ENCODE measurements at regions not wholly inside any gene's neighbourhood (a gene's known extent, or its start where the extent isn't known, plus 50 kb on each side); places are given as distances from the start of the nearest gene placed in this dataset.
"Not testable (repeated sequence)": the region's sequence is repeated elsewhere in the genome, so short reads cannot be mapped to it uniquely, and the experiment has no call there.

- no peaks in the 10 kb centered on the region for H3K9me3 ChIP-seq (ENCODE audit: severe bottlenecking)
- H3K36me3 ChIP-seq, result no peaks in the 10 kb centered on the region
- no peak for DNase-seq
- H3K27me3 ChIP-seq (ENCODE audit: insufficient read depth, low read depth, severe bottlenecking), result peaks cover 5% of the 10 kb centered on the region
- H3K27ac ChIP-seq, result no peak overlapping the region
- TF ChIP-seq CTCF (IDR thresholded peaks at IDR 0.05; ENCODE audit: low read depth, low read length), result no peak
- no peak overlapping the region for H3K4me3 ChIP-seq (ENCODE audit: low read depth, low read length)
Measured at GRCh38 chr12:47362126-47362705, 282.5 kb upstream of the AMIGO2 start.

GRCh38 chr12:47361389-47362021 is 281.7 kb upstream of the AMIGO2 start:
- Histone ChIP-seq H3K27me3 (ENCODE audit: insufficient read depth, low read depth, severe bottlenecking) (peaks cover 5% of the 10 kb centered on the region), H3K9me3 (ENCODE audit: severe bottlenecking) (no peaks in the 10 kb centered on the region), H3K27ac (no peak overlapping the region), H3K4me3 (ENCODE audit: low read depth, low read length) (no peak overlapping the region), H3K36me3 (no peaks in the 10 kb centered on the region)
- no peak for DNase-seq
- TF ChIP-seq CTCF (IDR thresholded peaks at IDR 0.05; ENCODE audit: low read depth, low read length), result no peak

- Histone ChIP-seq H3K36me3 (no peaks in the 10 kb centered on the region), H3K4me3 (ENCODE audit: low read depth, low read length) (no peak overlapping the region), H3K9me3 (ENCODE audit: severe bottlenecking) (no peaks in the 10 kb centered on the region), H3K27me3 (ENCODE audit: insufficient read depth, low read depth, severe bottlenecking) (peaks cover 5% of the 10 kb centered on the region), H3K27ac (no peak overlapping the region)
- no peak for DNase-seq
- TF ChIP-seq CTCF (IDR thresholded peaks at IDR 0.05; ENCODE audit: low read depth, low read length), result no peak
Measured at GRCh38 chr12:47360771-47361388, 281.1 kb upstream of the AMIGO2 start.

GRCh38 chr12:47360093-47360480 is 280.3 kb upstream of the AMIGO2 start:
- Histone ChIP-seq H3K36me3 (no peaks in the 10 kb centered on the region), H3K9me3 (ENCODE audit: severe bottlenecking) (no peaks in the 10 kb centered on the region), H3K27ac (no peak overlapping the region), H3K4me3 (ENCODE audit: low read depth, low read length) (no peak overlapping the region), H3K27me3 (ENCODE audit: insufficient read depth, low read depth, severe bottlenecking) (peaks cover 5% of the 10 kb centered on the region)
- DNase-seq, result no peak
- no peak for TF ChIP-seq CTCF (IDR thresholded peaks at IDR 0.05; ENCODE audit: low read depth, low read length)

GRCh38 chr12:47359310-47360092 is 279.7 kb upstream of the AMIGO2 start:
- H3K36me3 ChIP-seq, result no peaks in the 10 kb centered on the region

GRCh38 chr12:47357006-47357405 is 277.2 kb upstream of the AMIGO2 start:
- not testable (repeated sequence) for H3K27ac ChIP-seq; H3K27me3 ChIP-seq (ENCODE audit: insufficient read depth, low read depth, severe bottlenecking); H3K9me3 ChIP-seq (ENCODE audit: severe bottlenecking); DNase-seq; H3K36me3 ChIP-seq; H3K4me3 ChIP-seq (ENCODE audit: low read depth, low read length)

More at GRCh38 chr12:47359310-47360092, 279.7 kb upstream of the AMIGO2 start:
- no peak overlapping the region for H3K27ac ChIP-seq
- no peaks in the 10 kb centered on the region for H3K9me3 ChIP-seq (ENCODE audit: severe bottlenecking)
- no peak overlapping the region for H3K4me3 ChIP-seq (ENCODE audit: low read depth, low read length)
- H3K27me3 ChIP-seq (ENCODE audit: insufficient read depth, low read depth, severe bottlenecking), result peaks cover 5% of the 10 kb centered on the region
- DNase-seq, result no peak
- no peak for TF ChIP-seq CTCF (IDR thresholded peaks at IDR 0.05; ENCODE audit: low read depth, low read length)

Data from WERI-Rb-1 (cell line).